HFFc6 (cell line): ENCODE measurements at regions not wholly inside any gene's neighbourhood (a gene's known extent, or its start where the extent isn't known, plus 50 kb on each side); places are given as distances from the start of the nearest gene placed in this dataset.

Experiments used
- DNase-seq: peaks from one replicate; pipeline ENCODE4 v3.0.0-alpha.2; 2018
- H3K27ac Mint-ChIP-seq: 2 replicates; pipeline ENCODE4 v1.8.0; 2020; ENCODE audit warnings: mild to moderate bottlenecking, mixed read lengths
- H3K27me3 Mint-ChIP-seq: 2 replicates; pipeline ENCODE4 v1.8.0; 2021; ENCODE audit warnings: mild to moderate bottlenecking, moderate library complexity, mixed read lengths; ENCODE audit not compliant: insufficient read depth
- H3K36me3 Mint-ChIP-seq: 2 replicates; pipeline ENCODE4 v1.8.0; 2021; ENCODE audit warnings: low read depth, mixed read lengths
- H3K4me1 Mint-ChIP-seq: 2 replicates; pipeline ENCODE4 v1.8.0; 2020; ENCODE audit warnings: low read depth, mixed read lengths
- H3K4me3 Mint-ChIP-seq: 2 replicates; pipeline ENCODE4 v1.8.0; 2020; ENCODE audit warnings: mild to moderate bottlenecking, moderate library complexity, mixed read lengths
- H3K9me3 Mint-ChIP-seq: 2 replicates; pipeline ENCODE4 v1.8.0; 2020; ENCODE audit warnings: mild to moderate bottlenecking, mixed read lengths
- TF ChIP-seq, protein P1 (sequence below): fragments of 200-600 bp; sonication (generic); IDR thresholded peaks from 2 replicates; pipeline ENCODE4 v1.5.0; 2021; ENCODE audit warnings: antibody characterized with exemption, mild to moderate bottlenecking

DNA sequence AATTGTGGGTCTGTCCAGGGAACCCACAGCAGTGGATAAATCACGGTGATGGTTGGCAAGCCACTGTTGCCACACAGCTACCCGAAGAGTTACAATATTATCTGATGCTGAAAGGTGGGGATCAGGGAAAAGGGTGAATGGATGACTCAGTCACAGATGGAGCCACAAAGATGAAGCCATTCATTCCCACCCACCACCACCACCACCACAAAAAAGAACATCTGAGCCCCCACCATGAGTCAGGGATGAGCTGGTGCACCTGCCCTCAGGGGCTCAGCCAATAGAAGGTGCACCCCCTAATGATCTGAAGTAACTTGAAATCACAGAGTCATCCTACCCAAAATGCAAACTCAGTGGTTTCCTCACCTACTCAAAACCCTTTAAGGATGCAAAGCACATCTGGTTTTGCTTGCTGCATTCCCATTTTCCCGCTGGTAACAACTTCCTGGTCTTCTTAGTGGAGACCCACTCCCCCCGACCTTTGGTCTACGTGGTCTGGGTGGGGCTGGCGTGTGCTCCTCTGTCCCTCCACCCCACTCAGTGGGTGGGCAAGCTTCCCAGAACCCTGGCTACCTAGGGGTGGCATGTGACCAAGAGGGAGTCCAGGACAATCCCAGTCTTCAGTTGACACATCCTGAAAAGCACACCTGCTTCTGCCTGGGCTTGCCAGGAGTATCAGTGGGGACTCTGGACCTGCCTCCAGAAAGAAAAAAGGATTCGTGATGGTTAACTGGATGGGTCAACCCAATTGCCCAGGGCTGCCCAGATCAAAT, 125.5 kb downstream of the ANKRD60 start:
- Mint-ChIP-seq H3K4me1 (peaks cover 11% of the 10 kb centered on the region), H3K36me3 (no peaks in the 10 kb centered on the region), H3K4me3 (no peak overlapping the region), H3K27me3 (peaks cover 56% of the 10 kb centered on the region), H3K9me3 (peaks cover 8% of the 10 kb centered on the region; the same call in 1 of the 2 replicates), H3K27ac (no peak overlapping the region; the same call in 1 of the 2 replicates)
- no peak for DNase-seq
- TF ChIP-seq, protein P1, sequence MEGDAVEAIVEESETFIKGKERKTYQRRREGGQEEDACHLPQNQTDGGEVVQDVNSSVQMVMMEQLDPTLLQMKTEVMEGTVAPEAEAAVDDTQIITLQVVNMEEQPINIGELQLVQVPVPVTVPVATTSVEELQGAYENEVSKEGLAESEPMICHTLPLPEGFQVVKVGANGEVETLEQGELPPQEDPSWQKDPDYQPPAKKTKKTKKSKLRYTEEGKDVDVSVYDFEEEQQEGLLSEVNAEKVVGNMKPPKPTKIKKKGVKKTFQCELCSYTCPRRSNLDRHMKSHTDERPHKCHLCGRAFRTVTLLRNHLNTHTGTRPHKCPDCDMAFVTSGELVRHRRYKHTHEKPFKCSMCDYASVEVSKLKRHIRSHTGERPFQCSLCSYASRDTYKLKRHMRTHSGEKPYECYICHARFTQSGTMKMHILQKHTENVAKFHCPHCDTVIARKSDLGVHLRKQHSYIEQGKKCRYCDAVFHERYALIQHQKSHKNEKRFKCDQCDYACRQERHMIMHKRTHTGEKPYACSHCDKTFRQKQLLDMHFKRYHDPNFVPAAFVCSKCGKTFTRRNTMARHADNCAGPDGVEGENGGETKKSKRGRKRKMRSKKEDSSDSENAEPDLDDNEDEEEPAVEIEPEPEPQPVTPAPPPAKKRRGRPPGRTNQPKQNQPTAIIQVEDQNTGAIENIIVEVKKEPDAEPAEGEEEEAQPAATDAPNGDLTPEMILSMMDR: no peak

DNA sequence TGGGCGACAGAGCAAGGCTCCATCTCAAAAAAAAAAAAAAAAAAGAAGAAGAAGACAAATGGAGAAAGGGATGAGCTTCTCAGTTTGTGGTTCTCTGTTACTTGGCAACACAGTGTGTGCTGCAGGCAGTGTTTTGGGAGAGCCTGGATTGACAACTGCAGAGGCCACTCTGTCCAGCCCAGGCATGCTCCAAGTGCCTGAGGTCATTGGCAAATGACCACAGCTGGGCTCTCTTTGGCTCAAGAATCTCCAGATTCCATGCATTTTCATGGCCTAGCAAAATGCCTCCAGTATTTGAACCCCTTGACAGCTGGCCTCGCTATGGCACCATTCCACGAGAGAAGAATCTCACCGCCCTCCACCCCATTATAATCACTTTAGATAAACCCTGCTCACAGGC, 126.2 kb downstream of the ANKRD60 start:
- Mint-ChIP-seq H3K36me3 (no peaks in the 10 kb centered on the region), H3K4me1 (peaks cover 11% of the 10 kb centered on the region), H3K27ac (no peak overlapping the region; the same call in 1 of the 2 replicates), H3K4me3 (no peak overlapping the region), H3K9me3 (peaks cover 8% of the 10 kb centered on the region; the same call in 1 of the 2 replicates), H3K27me3 (peaks cover 59% of the 10 kb centered on the region)
- DNase-seq: peak; percentile 68
- TF ChIP-seq, protein P1: no peak

DNA sequence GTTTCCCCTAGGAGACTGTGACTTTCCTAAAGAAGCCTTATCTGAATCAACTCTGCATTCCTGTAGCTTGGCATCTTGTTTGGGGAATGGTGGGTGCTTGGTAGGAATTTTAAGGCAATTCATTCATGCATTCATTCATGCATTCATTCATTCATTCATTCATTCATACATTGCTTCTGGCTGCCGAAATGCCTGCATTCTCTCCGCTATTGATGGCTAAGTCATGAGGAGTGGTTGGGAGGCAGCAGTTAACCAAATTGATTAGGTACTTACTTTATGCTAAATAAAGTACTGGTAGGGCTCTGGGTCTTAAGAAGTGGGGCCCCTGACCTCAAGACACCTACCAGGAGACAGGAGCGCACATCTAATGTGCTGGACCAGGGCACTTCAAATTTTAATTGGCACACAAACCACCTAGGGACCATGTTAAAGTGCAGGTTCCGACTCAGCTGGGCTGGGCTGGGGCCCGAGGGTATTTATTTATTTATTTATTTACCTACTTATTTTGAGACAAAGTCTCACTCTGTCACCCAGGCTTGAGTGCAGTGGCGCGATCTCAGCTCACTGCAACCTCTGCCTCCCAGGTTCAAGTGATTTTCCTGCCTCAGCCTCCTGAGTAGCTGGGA, 127.6 kb downstream of the ANKRD60 start:
- Mint-ChIP-seq H3K36me3 (no peaks in the 10 kb centered on the region), H3K27me3 (peaks cover 58% of the 10 kb centered on the region), H3K4me3 (no peak overlapping the region), H3K27ac (no peak overlapping the region), H3K4me1 (peaks cover 11% of the 10 kb centered on the region), H3K9me3 (peaks cover 7% of the 10 kb centered on the region; the same call in 1 of the 2 replicates)
- TF ChIP-seq, protein P1: no peak
- DNase-seq: no peak

DNA sequence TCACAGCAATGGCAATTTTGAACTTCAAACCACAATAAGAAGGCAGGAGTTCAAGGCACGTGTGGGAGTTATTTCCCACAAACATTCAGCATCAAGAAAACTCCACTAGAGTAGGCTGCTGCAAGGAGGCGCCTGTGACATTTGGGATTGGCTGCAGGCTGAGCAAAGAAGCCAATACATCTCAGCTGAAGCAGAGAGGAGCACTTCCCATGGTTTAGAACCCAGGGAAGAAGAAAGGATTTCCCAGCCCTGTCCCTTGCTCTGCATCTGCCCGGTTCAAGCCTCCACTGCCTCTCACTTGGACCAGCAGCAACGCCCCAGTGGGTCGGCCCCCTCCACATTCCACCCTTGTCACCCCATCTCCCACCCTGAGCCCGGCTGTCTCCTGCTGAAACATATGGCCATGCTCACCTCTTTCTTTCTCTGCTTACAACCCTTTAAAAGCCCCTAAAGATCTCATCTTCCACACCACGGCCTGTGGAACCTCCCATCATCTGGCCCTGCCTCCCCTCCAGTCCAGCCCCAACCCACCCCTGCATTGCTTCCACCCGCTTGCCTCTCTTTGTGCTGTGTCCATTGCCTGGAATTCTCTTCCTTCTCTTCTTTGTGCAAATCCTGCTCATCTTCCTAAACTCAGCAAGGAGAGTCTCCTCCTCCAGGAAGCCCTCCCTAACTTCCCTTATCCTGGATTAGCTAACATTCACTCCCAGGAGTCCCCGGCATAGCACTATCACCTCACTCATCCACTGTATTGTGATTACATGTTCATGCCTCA, 128.3 kb downstream of the ANKRD60 start:
- no peak for DNase-seq
- H3K9me3 Mint-ChIP-seq: no peaks in the 10 kb centered on the region
- H3K36me3 Mint-ChIP-seq: no peaks in the 10 kb centered on the region
- TF ChIP-seq, protein P1: no peak
- no peak overlapping the region for H3K27ac Mint-ChIP-seq
- peaks cover 54% of the 10 kb centered on the region for H3K27me3 Mint-ChIP-seq
- no peak overlapping the region for H3K4me3 Mint-ChIP-seq
- H3K4me1 Mint-ChIP-seq: peaks cover 11% of the 10 kb centered on the region

DNA sequence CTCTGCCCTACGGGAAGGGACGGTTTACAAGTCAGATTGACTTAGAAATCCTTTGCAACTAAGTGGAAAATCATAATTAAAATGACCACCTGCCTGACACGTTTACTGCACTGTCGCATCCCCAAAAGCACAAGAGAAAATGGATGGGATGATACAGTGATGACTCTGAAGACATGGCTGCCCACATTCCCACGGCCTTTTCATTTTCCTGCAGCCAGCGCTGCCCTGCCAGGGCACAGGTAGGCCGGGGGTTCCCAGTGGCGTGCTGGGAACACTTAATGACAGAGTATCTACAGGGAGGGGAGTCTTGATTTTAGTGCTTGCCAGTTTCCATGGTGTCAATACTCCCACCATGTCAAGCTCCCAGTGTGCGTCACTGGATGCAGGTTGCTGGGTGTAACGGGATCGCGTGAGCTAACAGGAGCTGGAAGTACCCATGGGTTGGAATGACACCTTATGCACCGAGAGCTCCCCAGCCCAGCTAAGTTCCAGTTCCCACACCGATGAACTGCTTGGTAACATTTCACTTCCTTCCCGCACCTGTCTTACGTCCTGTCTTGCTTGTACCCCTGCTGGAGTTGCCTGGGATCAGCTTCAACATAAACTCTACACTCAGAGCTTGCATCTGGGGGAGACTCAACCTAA, 129.0 kb downstream of the ANKRD60 start:
- no peak overlapping the region for H3K4me3 Mint-ChIP-seq
- H3K9me3 Mint-ChIP-seq: no peaks in the 10 kb centered on the region
- no peak for DNase-seq
- TF ChIP-seq, protein P1: no peak
- H3K27ac Mint-ChIP-seq: no peak overlapping the region
- no peaks in the 10 kb centered on the region for H3K36me3 Mint-ChIP-seq
- H3K4me1 Mint-ChIP-seq: peaks cover 11% of the 10 kb centered on the region
- H3K27me3 Mint-ChIP-seq: peaks cover 56% of the 10 kb centered on the region
